Endothelial cell of umbilical vein (primary cell): ENCODE measurements at regions not wholly inside any gene's neighbourhood (a gene's known extent, or its start where the extent isn't known, plus 50 kb on each side); places are given as distances from the start of the nearest gene placed in this dataset.

Experiments used
- BruUV-seq: library from RNA; stranded (reverse); fragments of 400-500 nt; replicated peaks from 2 replicates; lab custom pipeline; 2021; lab: Mats Ljungman, UMichigan
- CTCF ChIA-PET: fragments of 300-600, 350-600 bp; sonication (Branson Sonifier 250); formaldehyde crosslinking; loops from one replicate; lab custom pipeline; 2021; ENCODE audit warnings: antibody characterized with exemption, inconsistent platforms; lab: Charles Lee
- POLR2A ChIA-PET: fragments of 300-600, 350-600 bp; sonication (Branson Sonifier 250); formaldehyde crosslinking; loops from one replicate; lab custom pipeline; 2021; ENCODE audit warnings: antibody characterized with exemption, inconsistent platforms; lab: Charles Lee
- DNase-seq: peaks from one replicate; pipeline ENCODE4 v3.0.0-alpha.2; 2011; ENCODE audit warnings: low read depth, low spot score
- FAIRE-seq: peaks from 2 replicates; lab custom pipeline; 2011; peaks lifted over from hg19 to GRCh38; lab: Jason Lieb, UNC
- H2AFZ ChIP-seq: 2 replicates; pipeline ENCODE4 v1.6.0; 2012; ENCODE audit warnings: low read depth, low read length, control low read depth, inconsistent platforms
- H3K27ac ChIP-seq: 2 replicates; pipeline ENCODE4 v1.5.1; 2011; ENCODE audit warnings: low read depth, mild to moderate bottlenecking, control low read depth, low read length, moderate library complexity; ENCODE audit not compliant: insufficient read depth
- H3K27me3 ChIP-seq, 2 experiments: 2 replicates each; pipeline versions ENCODE4 v1.6.0 to v1.6.1; 2011; ENCODE audit warnings: low read length in 2 of 2, mixed read lengths in 1 of 2; ENCODE audit not compliant: control insufficient read depth in 2 of 2, insufficient read depth in 2 of 2
- H3K36me3 ChIP-seq, 2 experiments: 2 replicates in 1 of 2; 3 replicates in 1 of 2; pipeline ENCODE4 v1.5.1; 2011; ENCODE audit warnings: low read length in 2 of 2, mild to moderate bottlenecking in 1 of 2, moderate library complexity in 1 of 2; ENCODE audit not compliant: control insufficient read depth in 2 of 2, insufficient read depth in 2 of 2; ENCODE audit errors: extremely low read depth in 1 of 2
- H3K4me1 ChIP-seq: 3 replicates; pipeline ENCODE4 v1.5.1; 2011; ENCODE audit warnings: mild to moderate bottlenecking, low read length; ENCODE audit not compliant: control insufficient read depth, insufficient read depth; ENCODE audit errors: extremely low read depth
- H3K4me2 ChIP-seq: 2 replicates; pipeline ENCODE4 v1.6.1; 2011; ENCODE audit warnings: low read length, control low read depth, mixed read lengths; ENCODE audit not compliant: insufficient read depth
- H3K4me3 ChIP-seq, 3 experiments: fragments of 200-600 bp in 1 of 3; sonication (generic), shearing (Covaris generic) in 1 of 3; replicated peaks in 1 of 3; 2 replicates each; pipeline ENCODE4 v1.5.1; 2011 to 2016; ENCODE audit warnings: control low read depth in 3 of 3, low read length in 3 of 3, mild to moderate bottlenecking in 2 of 3, inconsistent platforms in 1 of 3, low read depth in 1 of 3, moderate library complexity in 1 of 3; ENCODE audit not compliant: insufficient read depth in 1 of 3
- H3K79me2 ChIP-seq: 2 replicates; pipeline ENCODE4 v1.6.0; 2012; ENCODE audit warnings: low read length, inconsistent platforms; ENCODE audit not compliant: control insufficient read depth, insufficient read depth
- H3K9ac ChIP-seq: replicated peaks from 2 replicates; pipeline ENCODE3; 2011; ENCODE audit warnings: low read length, control low read depth; ENCODE audit not compliant: insufficient read depth; ENCODE audit errors: extremely low read depth
- H3K9me1 ChIP-seq: replicated peaks from 3 replicates; pipeline ENCODE4 v1.6.0; 2011; ENCODE audit warnings: mild to moderate bottlenecking, low read length; ENCODE audit not compliant: control insufficient read depth, insufficient read depth; ENCODE audit errors: extremely low read depth
- H3K9me3 ChIP-seq: replicated peaks from 2 replicates; pipeline ENCODE4 v1.5.1; 2012; ENCODE audit warnings: low read length, inconsistent platforms; ENCODE audit not compliant: control insufficient read depth, insufficient read depth
- H4K20me1 ChIP-seq: replicated peaks from 2 replicates; pipeline ENCODE3; 2011; ENCODE audit warnings: mild to moderate bottlenecking, low read length; ENCODE audit not compliant: control insufficient read depth, insufficient read depth; ENCODE audit errors: extremely low read depth
- CTCF ChIP-seq, 2 donors: IDR thresholded peaks; 1 replicate in 1 of 2; 2 replicates in 1 of 2; pipeline ENCODE4 v1.5.1; 2011; ENCODE audit warnings: low read length in 2 of 2, mild to moderate bottlenecking in 2 of 2, moderate library complexity in 2 of 2, control low read depth in 1 of 2, inconsistent platforms in 1 of 2, low read depth in 1 of 2; ENCODE audit not compliant: insufficient read depth in 1 of 2; ENCODE audit errors: extremely low read depth in 1 of 2
- EZH2 ChIP-seq: IDR thresholded peaks from 2 replicates; pipeline ENCODE4 v1.6.1; 2012; ENCODE audit warnings: borderline replicate concordance, low read depth, mild to moderate bottlenecking, moderate library complexity, low read length, inconsistent platforms; ENCODE audit not compliant: severe bottlenecking
- FOS ChIP-seq: IDR thresholded peaks from 2 replicates; pipeline ENCODE4 v1.6.1; 2011; ENCODE audit warnings: mild to moderate bottlenecking, low read length, moderate library complexity, borderline replicate concordance; ENCODE audit not compliant: insufficient read depth
- GATA2 ChIP-seq: IDR thresholded peaks from 2 replicates; pipeline ENCODE4 v1.7.0; 2011; ENCODE audit warnings: low read depth, mild to moderate bottlenecking, moderate library complexity, mixed read lengths, low read length; ENCODE audit not compliant: insufficient read length, insufficient read depth
- JUN ChIP-seq: IDR thresholded peaks from 2 replicates; pipeline ENCODE4 v1.6.1; 2011; ENCODE audit warnings: borderline replicate concordance, low read depth; ENCODE audit not compliant: insufficient read length, insufficient read depth
- MYC ChIP-seq: IDR thresholded peaks from one replicate; pipeline ENCODE4 v1.6.1; 2011; ENCODE audit warnings: mild to moderate bottlenecking, low read depth, low read length
- POLR2A ChIP-seq: IDR thresholded peaks from 2 replicates; pipeline ENCODE4 v1.6.1; 2012; ENCODE audit warnings: low read depth, mild to moderate bottlenecking, control low read depth, low read length
- POLR2AphosphoS5 ChIP-seq: IDR thresholded peaks from 2 replicates; pipeline ENCODE4 v1.6.1; 2012; ENCODE audit warnings: low read depth, mild to moderate bottlenecking, control low read depth, low read length, moderate library complexity; ENCODE audit not compliant: insufficient read depth
- dilution Hi-C: fragments of 300-500 bp; cut with MboI; formaldehyde crosslinking; loops from one replicate; pipeline ENCODE4 v1.15.0; 2019; ENCODE audit warnings: low sequenced_read_pairs; ENCODE audit not compliant: extremely low pct_ligation_motif_present
- intact Hi-C: fragments of 100-400 bp; cut with micrococcal nuclease; formaldehyde crosslinking; loops from one replicate; pipeline ENCODE4 v1.10.0; 2022
- TF ChIP-seq, protein P1 (sequence below): IDR thresholded peaks from 2 replicates; pipeline ENCODE4 v1.6.1; 2011; ENCODE audit not compliant: insufficient read depth, insufficient read length

DNA sequence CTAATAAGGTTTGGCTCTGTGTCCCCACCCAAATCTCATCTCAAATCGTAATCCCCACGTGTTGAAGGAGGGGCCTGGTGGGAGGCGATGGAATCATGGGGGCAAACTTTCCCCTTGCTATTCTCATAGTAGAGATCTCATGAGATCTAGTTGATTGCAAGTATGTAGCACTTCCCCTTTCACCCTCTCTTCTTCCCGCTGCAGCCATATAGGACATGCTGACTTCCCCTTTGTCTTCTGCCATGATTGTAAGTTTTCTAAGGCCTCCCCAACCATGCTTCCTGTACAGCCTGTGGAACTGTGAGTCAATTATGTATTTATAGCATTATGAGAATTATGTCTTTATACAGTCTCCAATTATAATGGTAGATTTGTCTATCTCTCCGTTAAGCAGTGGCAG lies 594.5 kb downstream of the ACTR3B start:
- TF ChIP-seq EZH2 = no peak
- no peak for TF ChIP-seq POLR2A
- Histone ChIP-seq H3K27ac (no peak overlapping the region), H3K9ac (no peak overlapping the region), H2AFZ (no peak overlapping the region), H3K4me1 (no peaks in the 10 kb centered on the region), H3K79me2 (no peaks in the 10 kb centered on the region), H4K20me1 (no peaks in the 10 kb centered on the region), H3K36me3 (no peaks in the 10 kb centered on the region), H3K9me3 (no peaks in the 10 kb centered on the region), H3K27me3 (no peaks in the 10 kb centered on the region), H3K4me2 (no peak overlapping the region), H3K9me1 (no peaks in the 10 kb centered on the region), H3K4me3 (no peak overlapping the region)
- no peak for DNase-seq
- no peak for FAIRE-seq
- intact Hi-C loops (no loop called here), dilution Hi-C loops (no loop called here)
- no TSS peak for BruUV-seq
- ChIA-PET CTCF (no interaction called here), POLR2A (no interaction called here)

DNA sequence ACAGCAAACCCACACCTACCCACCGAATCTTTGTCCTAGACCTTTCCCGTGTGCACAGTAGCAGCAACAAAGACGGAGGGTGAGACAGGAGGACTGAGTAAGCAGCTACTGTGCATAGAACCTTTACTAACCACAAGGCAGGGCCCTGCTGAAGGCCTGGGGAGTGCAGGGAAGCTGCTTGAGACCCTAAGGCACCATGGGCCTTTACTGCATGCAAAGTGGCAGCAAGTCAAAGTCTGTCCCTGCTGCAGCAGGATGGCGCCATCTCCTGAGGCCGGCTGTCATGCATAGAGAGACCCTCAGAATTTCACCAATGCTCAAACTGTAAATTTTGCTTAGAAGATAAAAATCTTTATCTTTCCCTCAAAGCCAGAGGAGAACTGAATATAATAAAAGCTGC lies 610.5 kb downstream of the ACTR3B start:
- Histone ChIP-seq H3K9me3 (peaks cover 3% of the 10 kb centered on the region), H3K9ac (no peak overlapping the region), H3K79me2 (no peaks in the 10 kb centered on the region), H3K36me3 (no peaks in the 10 kb centered on the region), H3K4me1 (no peaks in the 10 kb centered on the region), H3K9me1 (no peaks in the 10 kb centered on the region), H3K4me3 (no peak overlapping the region), H3K4me2 (no peak overlapping the region), H4K20me1 (no peaks in the 10 kb centered on the region), H2AFZ (no peak overlapping the region), H3K27me3 (no peaks in the 10 kb centered on the region), H3K27ac (no peak overlapping the region)
- no TSS peak for BruUV-seq
- CTCF ChIA-PET = no interaction called here
- TF ChIP-seq, protein P1, sequence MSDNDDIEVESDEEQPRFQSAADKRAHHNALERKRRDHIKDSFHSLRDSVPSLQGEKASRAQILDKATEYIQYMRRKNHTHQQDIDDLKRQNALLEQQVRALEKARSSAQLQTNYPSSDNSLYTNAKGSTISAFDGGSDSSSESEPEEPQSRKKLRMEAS = no peak
- TF ChIP-seq FOS = no peak
- TF ChIP-seq EZH2 = no peak
- no peak for TF ChIP-seq CTCF (IDR thresholded peaks at IDR 0.05; ENCODE audit: extremely low read depth in 1 of 2, insufficient read depth in 1 of 2, low read depth in 1 of 2, low read length in 2 of 2)
- TF ChIP-seq MYC = no peak
- no peak for TF ChIP-seq POLR2AphosphoS5
- TF ChIP-seq POLR2A = no peak
- TF ChIP-seq JUN = no peak
- TF ChIP-seq GATA2 = no peak
- dilution Hi-C loops (no loop called here), intact Hi-C loops (no loop called here)
- DNase-seq (no peak), FAIRE-seq (no peak)
- POLR2A ChIA-PET = no interaction called here
